A549 (cell line): ENCODE measurements at regions not wholly inside any gene's neighbourhood (a gene's known extent, or its start where the extent isn't known, plus 50 kb on each side); places are given as distances from the start of the nearest gene placed in this dataset.
A peak's percentile ranks its signal among the peaks of the same experiment; 100 is the strongest.

Source experiments
- ATAC-seq, 2 experiments: fragments of 200-7000 bp in 1 of 2; fragments of >200 bp in 1 of 2; cut with Nextera tagmentation in 1 of 2; cut with Tn5 transposase in 1 of 2; 3 replicates each; pipeline versions ENCODE4 v1.8.0 to v1.9.1; 2018 to 2020; ENCODE audit warnings: mild to moderate bottlenecking in 1 of 2, moderate library complexity in 1 of 2
- CTCF ChIA-PET: fragments of 300-600 bp; sonication (Branson Sonifier 250); formaldehyde crosslinking; extraction: SDS; loops from one replicate; lab custom pipeline; 2021; ENCODE audit warnings: antibody characterized with exemption, inconsistent platforms; lab: Yijun Ruan, JAX
- POLR2A ChIA-PET: fragments of 350-600 bp; formaldehyde crosslinking; extraction: SDS; loops from one replicate; lab custom pipeline; 2021; ENCODE audit warnings: antibody characterized with exemption, inconsistent platforms; lab: Yijun Ruan, JAX
- DNase-seq, 2 experiments: peaks; one replicate each; pipeline versions ENCODE4 v3.0.0 to v3.0.0-alpha.2; 2011 to 2016; ENCODE audit warnings: low read depth in 1 of 2, low spot score in 1 of 2
- FAIRE-seq: peaks from 2 replicates; lab custom pipeline; 2011; peaks lifted over from hg19 to GRCh38; lab: Jason Lieb, UNC
- H3K27ac ChIP-seq, 2 experiments: fragments of >200 bp; sonication (Bioruptor Twin); formaldehyde crosslinking; 3 replicates each; pipeline ENCODE4 v1.5.1; 2016 to 2017
- H3K4me1 ChIP-seq: fragments of >200 bp; sonication (Bioruptor Twin); formaldehyde crosslinking; 3 replicates; pipeline ENCODE4 v1.6.1; 2016
- H3K4me2 ChIP-seq: fragments of >200 bp; sonication (Bioruptor Twin); formaldehyde crosslinking; 3 replicates; pipeline ENCODE4 v1.6.1; 2016
- H3K4me3 ChIP-seq: fragments of >200 bp; sonication (Bioruptor Twin); formaldehyde crosslinking; 3 replicates; pipeline ENCODE4 v1.5.1; 2016
- H3K9me3 ChIP-seq: fragments of >200 bp; sonication (Bioruptor Twin); formaldehyde crosslinking; 3 replicates; pipeline ENCODE4 v1.6.1; 2016
- ATOH8 ChIP-seq: fragments of 250-450 bp; sonication (Bioruptor Pico); IDR thresholded peaks from 2 replicates; pipeline ENCODE4 v1.5.0; 2020; ENCODE audit warnings: low read depth, mild to moderate bottlenecking, moderate library complexity
- CTCF ChIP-seq: fragments of >200 bp; sonication (Bioruptor Twin); formaldehyde crosslinking; IDR thresholded peaks from 3 replicates; pipeline ENCODE4 v1.5.1; 2016
- EHMT2 ChIP-seq: fragments of 200-600 bp; sonication (generic); IDR thresholded peaks from 2 replicates; pipeline ENCODE4 v1.6.1; 2016; ENCODE audit warnings: antibody characterized with exemption, low read depth, mild to moderate bottlenecking, moderate library complexity
- EP300 ChIP-seq, 2 experiments: fragments of >200 bp; sonication (Bioruptor Twin); formaldehyde crosslinking; IDR thresholded peaks; 2 replicates in 1 of 2; 3 replicates in 1 of 2; pipeline ENCODE4 v1.6.1; 2016 to 2017
- ESRRA ChIP-seq: fragments of 150-350 bp; IDR thresholded peaks from 2 replicates; pipeline ENCODE4 v1.6.1; 2014; ENCODE audit warnings: mild to moderate bottlenecking, low read length, borderline replicate concordance
- HEYL ChIP-seq: fragments of 250-450 bp; sonication (Bioruptor Pico); IDR thresholded peaks from 2 replicates; pipeline ENCODE4 v1.8.0; 2021; ENCODE audit warnings: mild to moderate bottlenecking, moderate library complexity
- HOXA7 ChIP-seq: fragments of 250-450 bp; sonication (Bioruptor Pico); IDR thresholded peaks from 2 replicates; pipeline ENCODE4 v1.5.0; 2020; ENCODE audit warnings: mild to moderate bottlenecking, moderate library complexity
- HOXB5 ChIP-seq: fragments of 250-450 bp; sonication (Bioruptor Pico); IDR thresholded peaks from 2 replicates; pipeline ENCODE4 v1.5.0; 2020; ENCODE audit warnings: mild to moderate bottlenecking, moderate library complexity
- JUN ChIP-seq, 2 experiments: fragments of >200 bp; sonication (Bioruptor Twin); formaldehyde crosslinking; IDR thresholded peaks; 2 replicates in 1 of 2; 3 replicates in 1 of 2; pipeline ENCODE4 v1.6.1; 2016 to 2017
- KDM5A ChIP-seq: fragments of 200-600 bp; sonication (generic); IDR thresholded peaks from 2 replicates; pipeline ENCODE4 v1.6.1; 2016; ENCODE audit warnings: antibody characterized with exemption, mild to moderate bottlenecking
- MYC ChIP-seq: IDR thresholded peaks from 2 replicates; pipeline ENCODE4 v1.6.1; 2012; ENCODE audit warnings: mild to moderate bottlenecking, inconsistent platforms, low read length, improper control_type of control experiment, borderline replicate concordance
- NFE2L2 ChIP-seq: fragments of 150-350 bp; conservative IDR thresholded peaks from 2 replicates; pipeline ENCODE4 v1.6.1; 2014; ENCODE audit warnings: low read length
- NR3C1 ChIP-seq: fragments of >200 bp; sonication (Bioruptor Twin); formaldehyde crosslinking; IDR thresholded peaks from 3 replicates; pipeline ENCODE4 v1.6.1; 2017
- POLR2A ChIP-seq: IDR thresholded peaks from 2 replicates; pipeline ENCODE4 v1.6.1; 2012; ENCODE audit warnings: mild to moderate bottlenecking, low read length
- POLR2AphosphoS2 ChIP-seq: conservative IDR thresholded peaks from 2 replicates; pipeline ENCODE4 v1.6.1; 2012; ENCODE audit warnings: low read length, improper control_type of control experiment, inconsistent platforms
- REST ChIP-seq: fragments of 200-600 bp; sonication (generic); IDR thresholded peaks from 2 replicates; pipeline ENCODE4 v1.6.1; 2016; ENCODE audit warnings: antibody characterized with exemption, mild to moderate bottlenecking, moderate library complexity
- SREBF2 ChIP-seq: fragments of 450-650 bp; IDR thresholded peaks from 2 replicates; pipeline ENCODE4 v1.6.1; 2014; ENCODE audit warnings: mild to moderate bottlenecking, moderate library complexity
- TP53 ChIP-seq: fragments of 250-450 bp; sonication (Bioruptor Pico); IDR thresholded peaks from 2 replicates; pipeline ENCODE4 v1.5.0; 2021; ENCODE audit warnings: mild to moderate bottlenecking, moderate library complexity
- WGBS: methylation state at CpG from one replicate; pipeline ENCODE4 v1.1.6; 2017; ENCODE audit errors: missing lambda C conversion rate; 5-methylcytosine and 5-hydroxymethylcytosine counted together

GRCh38 chr18:3368193-3368592 is 81.8 kb upstream of the TGIF1 start:
- Histone ChIP-seq H3K4me1 (peaks cover 14% of the 10 kb centered on the region; the same call in 2 of the 3 replicates), H3K4me3 (no peak overlapping the region), H3K4me2 (peak overlapping the region; percentile 52), H3K27ac (peak overlapping the region; percentile 62 to 78; a peak in 5 of 6 replicates), H3K9me3 (no peaks in the 10 kb centered on the region)
- ATAC-seq, result no peak; a peak in 1 of 6 replicates
- 33% methylated on average over 1 of the region's 1 CpG for WGBS
- CTCF ChIA-PET, result no interaction called here
- TF ChIP-seq EP300 (IDR thresholded peaks at IDR 0.05) (peak in 1 of 2 experiments; percentile 56; a peak in 2 of 5 replicates), SREBF2 (no peak)
- no peak for DNase-seq
- no peak for FAIRE-seq
- POLR2A ChIA-PET, result interaction anchor here (0.6 kb wide), 1 partner anchor 228 kb away, joined by 6 read pairs; no protein-coding TSS in a partner anchor

GRCh38 chr18:3379685-3380084 is 70.3 kb upstream of the TGIF1 start:
- Histone ChIP-seq H3K9me3 (no peaks in the 10 kb centered on the region), H3K4me3 (no peak overlapping the region), H3K27ac (peak overlapping the region; percentile 57 to 79), H3K4me2 (peak overlapping the region; percentile 56), H3K4me1 (peaks cover 42% of the 10 kb centered on the region)
- WGBS, result 83% methylated on average over 2 of the region's 2 CpGs
- POLR2A ChIA-PET, result no interaction called here
- CTCF ChIA-PET, result interaction anchor here (1.1 to 1.5 kb wide), 3 partner anchors 30 to 86 kb away, joined by 3 to 9 read pairs (median 5); no protein-coding TSS in a partner anchor
- ATAC-seq (no peak), DNase-seq (no peak), FAIRE-seq (no peak)
- TF ChIP-seq SREBF2 (no peak), NFE2L2 (no peak), REST (no peak), ATOH8 (CRISPR knock-in tag) (no peak), MYC (no peak), CTCF (no peak), NR3C1 (no peak), HEYL (CRISPR knock-in tag) (no peak), EHMT2 (no peak), HOXB5 (no peak), ESRRA (no peak), KDM5A (no peak), POLR2A (no peak), JUN (IDR thresholded peaks at IDR 0.05) (no peak), HOXA7 (no peak), TP53 (no peak), POLR2AphosphoS2 (no peak)
